ENCODE measurements at regions not wholly inside any gene's neighbourhood (a gene's known extent, or its start where the extent isn't known, plus 50 kb on each side); places are given as distances from the start of the nearest gene placed in this dataset.
"Not testable (repeated sequence)": the region's sequence is repeated elsewhere in the genome, so short reads cannot be mapped to it uniquely, and the experiment has no call there.

DNA sequence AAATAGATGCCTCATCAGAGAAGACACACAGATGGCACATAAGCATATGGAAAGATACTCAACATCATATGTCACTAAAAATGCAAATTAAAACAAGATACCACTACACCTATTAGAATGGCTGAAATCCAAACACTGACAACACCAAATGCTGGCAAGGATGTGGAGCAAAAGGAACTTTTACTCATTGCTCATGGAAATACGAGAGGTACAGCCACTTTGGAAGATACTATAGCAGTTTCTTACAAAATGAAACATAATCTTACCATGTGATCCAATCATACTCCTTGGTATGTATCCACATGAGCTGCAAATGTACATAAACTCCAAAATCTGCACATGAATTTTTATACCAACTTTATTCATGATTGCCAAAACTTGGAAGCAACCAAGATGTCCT, 246.0 kb upstream of the ARHGAP42 start:
- 77 to 85% (median 80%) methylated on average over 1 of the region's 1 CpG for WGBS, 4 donors
- ATAC-seq: no peak
- no peak for TF ChIP-seq POLR2A (IDR thresholded peaks at IDR 0.05)
- TF ChIP-seq, protein P1, sequence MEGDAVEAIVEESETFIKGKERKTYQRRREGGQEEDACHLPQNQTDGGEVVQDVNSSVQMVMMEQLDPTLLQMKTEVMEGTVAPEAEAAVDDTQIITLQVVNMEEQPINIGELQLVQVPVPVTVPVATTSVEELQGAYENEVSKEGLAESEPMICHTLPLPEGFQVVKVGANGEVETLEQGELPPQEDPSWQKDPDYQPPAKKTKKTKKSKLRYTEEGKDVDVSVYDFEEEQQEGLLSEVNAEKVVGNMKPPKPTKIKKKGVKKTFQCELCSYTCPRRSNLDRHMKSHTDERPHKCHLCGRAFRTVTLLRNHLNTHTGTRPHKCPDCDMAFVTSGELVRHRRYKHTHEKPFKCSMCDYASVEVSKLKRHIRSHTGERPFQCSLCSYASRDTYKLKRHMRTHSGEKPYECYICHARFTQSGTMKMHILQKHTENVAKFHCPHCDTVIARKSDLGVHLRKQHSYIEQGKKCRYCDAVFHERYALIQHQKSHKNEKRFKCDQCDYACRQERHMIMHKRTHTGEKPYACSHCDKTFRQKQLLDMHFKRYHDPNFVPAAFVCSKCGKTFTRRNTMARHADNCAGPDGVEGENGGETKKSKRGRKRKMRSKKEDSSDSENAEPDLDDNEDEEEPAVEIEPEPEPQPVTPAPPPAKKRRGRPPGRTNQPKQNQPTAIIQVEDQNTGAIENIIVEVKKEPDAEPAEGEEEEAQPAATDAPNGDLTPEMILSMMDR (IDR thresholded peaks at IDR 0.05): no peak

DNA sequence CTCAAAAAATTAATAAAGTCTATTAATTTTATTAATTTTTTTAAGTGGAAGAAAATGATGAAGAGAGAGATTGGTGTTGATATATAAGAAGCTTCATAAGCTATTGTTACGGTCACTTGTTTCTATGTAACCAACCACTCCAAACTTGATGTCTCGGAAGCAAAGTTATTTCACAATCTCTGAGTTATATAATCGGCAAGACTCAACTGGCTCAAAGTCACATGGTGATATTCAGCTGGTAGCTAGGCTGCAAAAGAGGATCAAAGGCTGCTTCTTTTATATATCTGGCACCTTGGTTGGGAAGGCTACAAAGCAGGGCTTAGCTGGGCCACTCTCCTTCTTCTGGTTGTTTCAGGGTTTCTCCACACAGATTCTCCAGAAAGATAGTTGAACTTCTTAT, 245.1 kb upstream of the ARHGAP42 start:
- Histone ChIP-seq H3K4me1 (peaks cover 0 to 22% (median 6%) of the 10 kb centered on the region in 12 donors), H3K27ac (no peak overlapping the region), H3K36me3 (no peaks in the 10 kb centered on the region), H3K27me3 (no peaks in the 10 kb centered on the region), H3K4me3 (no peak overlapping the region), H3K9me3 (peaks cover 0 to 6% (median 0%) of the 10 kb centered on the region in 12 donors)
- intact Hi-C loops (cut with DNase I): no loop called here
- TF ChIP-seq, protein P1 (IDR thresholded peaks at IDR 0.05): no peak
- no peak for DNase-seq
- 64 to 80% (median 70%) methylated on average over 3 of the region's 3 CpGs for WGBS, 4 donors
- no peak for ATAC-seq

More for the DNA sequence above, 246.0 kb upstream of the ARHGAP42 start:
- H3K9me3 ChIP-seq: peaks cover 0 to 6% (median 0%) of the 10 kb centered on the region in 12 donors
- H3K27me3 ChIP-seq: no peaks in the 10 kb centered on the region
- H3K36me3 ChIP-seq: no peaks in the 10 kb centered on the region
- no peak overlapping the region for H3K4me3 ChIP-seq
- H3K4me1 ChIP-seq: peaks cover 0 to 22% (median 6%) of the 10 kb centered on the region in 12 donors
- no peak overlapping the region for H3K27ac ChIP-seq
- DNase-seq: no peak
- intact Hi-C loops (cut with DNase I): no loop called here

DNA sequence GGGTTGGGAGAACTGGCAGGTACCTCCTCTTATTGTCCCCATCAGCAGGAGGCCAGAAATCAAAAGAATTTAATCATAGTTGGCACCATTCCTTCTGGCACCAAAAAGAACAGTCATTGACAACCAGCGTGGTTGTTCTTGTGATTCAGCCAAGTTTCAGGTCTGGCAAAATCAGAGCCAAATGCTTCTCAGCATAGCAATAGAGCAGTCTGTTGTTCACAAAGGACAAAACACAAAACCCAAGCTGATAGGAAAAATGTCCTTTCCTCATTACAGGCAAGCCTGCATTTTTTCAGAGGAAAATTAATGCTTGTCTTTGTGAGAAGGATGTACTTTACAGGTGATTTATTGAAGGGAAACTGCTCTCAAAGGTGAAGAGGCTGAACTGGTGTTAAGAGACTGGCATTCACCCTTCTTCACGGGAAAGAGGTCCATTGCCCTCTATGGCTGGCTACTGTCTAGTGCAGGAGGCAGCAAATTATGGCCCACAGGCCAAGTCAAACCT, 241.8 kb upstream of the ARHGAP42 start:
- H3K36me3 ChIP-seq: no peaks in the 10 kb centered on the region

GRCh38 chr11:100451801-100452460, 235.2 kb upstream of the ARHGAP42 start:
- DNase-seq; ATAC-seq; H3K36me3 ChIP-seq; H3K27ac ChIP-seq; H3K4me3 ChIP-seq; intact Hi-C loops (cut with DNase I); H3K4me1 ChIP-seq; H3K27me3 ChIP-seq; H3K9me3 ChIP-seq: not testable (repeated sequence)
- WGBS, 4 donors: 86 to 89% (median 89%) methylated on average over 26 of the region's 26 CpGs

More for the DNA sequence above, 241.8 kb upstream of the ARHGAP42 start:
- intact Hi-C loops (cut with DNase I): no loop called here
- Histone ChIP-seq H3K27me3 (no peaks in the 10 kb centered on the region), H3K4me1 (peaks cover 0 to 13% (median 2%) of the 10 kb centered on the region in 12 donors), H3K9me3 (peaks cover 0 to 6% (median 0%) of the 10 kb centered on the region in 12 donors), H3K4me3 (no peak overlapping the region), H3K27ac (peak overlapping the region; percentile 52 to 78 (median 66))
- TF ChIP-seq, protein P1 (IDR thresholded peaks at IDR 0.05): peak in 10 of 12 donors; percentile 14 to 51 (median 33)
- no peak for TF ChIP-seq POLR2A (IDR thresholded peaks at IDR 0.05)
- WGBS, 4 donors: 7 to 18% (median 13%) methylated on average over 2 of the region's 2 CpGs
- peak; percentile 91 to 96 (median 95) for ATAC-seq
- DNase-seq: peak in 4 of 5 donors; percentile 28 to 40 (median 34)

All from heart left ventricle (tissue), 16 donors.